Neural cell (in vitro differentiated cells): ENCODE measurements at regions not wholly inside any gene's neighbourhood (a gene's known extent, or its start where the extent isn't known, plus 50 kb on each side); places are given as distances from the start of the nearest gene placed in this dataset.

ENCODE experiments used
- H2AFZ ChIP-seq: fragments of 200-600, 300-800 bp; sonication (generic), shearing (Covaris generic); 2 replicates; pipeline ENCODE4 v1.6.0; 2014; ENCODE audit warnings: low read depth, mild to moderate bottlenecking, antibody characterized with exemption, low read length, moderate library complexity
- H3F3A ChIP-seq: fragments of 200-600 bp; shearing (Covaris generic); 2 replicates; pipeline ENCODE4 v1.6.1; 2016; ENCODE audit warnings: mild to moderate bottlenecking, moderate library complexity, mixed read lengths, antibody characterized with exemption, low read length; ENCODE audit not compliant: insufficient read depth, poor library complexity, severe bottlenecking
- H3K27ac ChIP-seq: fragments of 200-600, 300-800 bp; sonication (generic), shearing (Covaris generic); 2 replicates; pipeline ENCODE4 v1.5.1; 2014; ENCODE audit warnings: mild to moderate bottlenecking, low read length, moderate library complexity
- H3K27me3 ChIP-seq: fragments of 300-800, 200-600 bp; sonication (generic), shearing (Covaris generic); 2 replicates; pipeline ENCODE4 v1.6.0; 2014; ENCODE audit warnings: mild to moderate bottlenecking, low read depth, low read length, moderate library complexity; ENCODE audit not compliant: insufficient read depth
- H3K36me3 ChIP-seq: fragments of 300-800, 200-600 bp; sonication (generic), shearing (Covaris generic); 2 replicates; pipeline ENCODE4 v1.5.1; 2014; ENCODE audit warnings: mild to moderate bottlenecking, antibody characterized with exemption, low read length, moderate library complexity; ENCODE audit not compliant: insufficient read depth
- H3K4me2 ChIP-seq: fragments of 300-800, 200-600 bp; sonication (generic), shearing (Covaris generic); 2 replicates; pipeline ENCODE4 v1.6.0; 2014; ENCODE audit warnings: mild to moderate bottlenecking, low read length
- H3K4me3 ChIP-seq: fragments of 300-800, 200-600 bp; sonication (generic), shearing (Covaris generic); 2 replicates; pipeline ENCODE4 v1.5.1; 2014; ENCODE audit warnings: mild to moderate bottlenecking, low read length, moderate library complexity
- H3K79me2 ChIP-seq: fragments of 200-600 bp; shearing (Covaris generic); replicated peaks from 2 replicates; pipeline ENCODE4 v1.6.0; 2014; ENCODE audit warnings: mild to moderate bottlenecking, low read length, moderate library complexity; ENCODE audit not compliant: insufficient read depth
- H3K9ac ChIP-seq: fragments of 300-800, 200-600 bp; sonication (generic), shearing (Covaris generic); 2 replicates; pipeline ENCODE4 v1.6.1; 2016; ENCODE audit warnings: mild to moderate bottlenecking, low read length, mixed read lengths
- H3K9me2 ChIP-seq: fragments of 200-600 bp; shearing (Covaris generic); 2 replicates; pipeline ENCODE4 v1.6.1; 2016; ENCODE audit warnings: mild to moderate bottlenecking, low read length, mixed read lengths; ENCODE audit not compliant: insufficient read depth
- H3K9me3 ChIP-seq: fragments of 200-600, 300-800 bp; sonication (generic), shearing (Covaris generic); 2 replicates; pipeline ENCODE4 v1.6.1; 2016; ENCODE audit warnings: mild to moderate bottlenecking, mixed run types, low read length, moderate library complexity, mixed read lengths
- H4K20me1 ChIP-seq: fragments of 200-600 bp; shearing (Covaris generic); 2 replicates; pipeline ENCODE4 v1.6.1; 2016; ENCODE audit warnings: mild to moderate bottlenecking, mixed run types; ENCODE audit not compliant: insufficient read depth
- CTCF ChIP-seq: fragments of 450-650 bp; IDR thresholded peaks from 2 replicates; pipeline ENCODE4 v1.5.1; 2014; ENCODE audit warnings: antibody characterized with exemption, mild to moderate bottlenecking, moderate library complexity; ENCODE audit not compliant: poor library complexity, severe bottlenecking
- EP300 ChIP-seq: fragments of 450-650 bp; conservative IDR thresholded peaks from 2 replicates; pipeline ENCODE4 v1.6.1; 2014; ENCODE audit warnings: antibody characterized with exemption, mild to moderate bottlenecking, moderate library complexity; ENCODE audit not compliant: poor library complexity, severe bottlenecking
- EZH2 ChIP-seq: fragments of 200-600, 300-800 bp; shearing (Covaris generic), sonication (generic); IDR thresholded peaks from 2 replicates; pipeline ENCODE4 v1.6.1; 2014; ENCODE audit warnings: antibody characterized with exemption, low read length, borderline replicate concordance, mild to moderate bottlenecking; ENCODE audit not compliant: insufficient read depth, poor library complexity, severe bottlenecking
- MXI1 ChIP-seq: fragments of 450-650 bp; conservative IDR thresholded peaks from 2 replicates; pipeline ENCODE4 v1.6.1; 2014; ENCODE audit warnings: antibody characterized with exemption, mild to moderate bottlenecking; ENCODE audit not compliant: poor library complexity, severe bottlenecking
- POLR2AphosphoS5 ChIP-seq: IDR thresholded peaks from 2 replicates; pipeline ENCODE4 v1.6.1; 2012
- RAD21 ChIP-seq: fragments of 450-650 bp; conservative IDR thresholded peaks from 2 replicates; pipeline ENCODE4 v1.6.1; 2014; ENCODE audit warnings: antibody characterized with exemption, mild to moderate bottlenecking, moderate library complexity
- REST ChIP-seq: IDR thresholded peaks from 2 replicates; pipeline ENCODE4 v1.6.1; 2012; ENCODE audit warnings: borderline replicate concordance
- SMC3 ChIP-seq: fragments of 450-650 bp; conservative IDR thresholded peaks from 2 replicates; pipeline ENCODE4 v1.6.1; 2014; ENCODE audit warnings: antibody characterized with exemption, mild to moderate bottlenecking, moderate library complexity; ENCODE audit not compliant: poor library complexity
- TAF1 ChIP-seq: IDR thresholded peaks from 2 replicates; pipeline ENCODE4 v1.6.1; 2012; ENCODE audit warnings: low read depth

GRCh38 chr4:91924625-91925024 is 379.1 kb upstream of the GRID2 start:
- no peaks in the 10 kb centered on the region for H3K27me3 ChIP-seq
- H3K4me2 ChIP-seq = no peak overlapping the region
- H3K79me2 ChIP-seq = no peaks in the 10 kb centered on the region
- no peaks in the 10 kb centered on the region for H3K9me2 ChIP-seq
- TF ChIP-seq EZH2 (no peak), MXI1 (no peak), SMC3 (no peak), TAF1 (no peak), EP300 (no peak), POLR2AphosphoS5 (no peak), REST (no peak), RAD21 (no peak), CTCF (no peak)
- no peaks in the 10 kb centered on the region for H3F3A ChIP-seq
- no peak overlapping the region for H3K27ac ChIP-seq
- H2AFZ ChIP-seq = no peak overlapping the region
- H3K9ac ChIP-seq = no peak overlapping the region
- no peaks in the 10 kb centered on the region for H4K20me1 ChIP-seq
- no peak overlapping the region for H3K4me3 ChIP-seq
- H3K9me3 ChIP-seq = no peaks in the 10 kb centered on the region
- no peaks in the 10 kb centered on the region for H3K36me3 ChIP-seq

GRCh38 chr4:91935217-91935616 is 368.5 kb upstream of the GRID2 start:
- no peaks in the 10 kb centered on the region for H3K9me3 ChIP-seq
- H3K36me3 ChIP-seq = no peaks in the 10 kb centered on the region
- H3K27ac ChIP-seq = no peak overlapping the region
- no peak overlapping the region for H2AFZ ChIP-seq
- H3F3A ChIP-seq = no peaks in the 10 kb centered on the region
- H3K4me2 ChIP-seq = no peak overlapping the region
- no peaks in the 10 kb centered on the region for H3K79me2 ChIP-seq
- TF ChIP-seq RAD21 = no peak
- no peak for TF ChIP-seq POLR2AphosphoS5
- TF ChIP-seq EP300 = no peak
- no peak for TF ChIP-seq MXI1
- TF ChIP-seq CTCF = no peak
- TF ChIP-seq TAF1 = no peak
- TF ChIP-seq EZH2 = no peak
- no peak for TF ChIP-seq REST
- TF ChIP-seq SMC3 = no peak
- H4K20me1 ChIP-seq = no peaks in the 10 kb centered on the region
- H3K27me3 ChIP-seq = no peaks in the 10 kb centered on the region
- no peaks in the 10 kb centered on the region for H3K9me2 ChIP-seq
- H3K4me3 ChIP-seq = no peak overlapping the region
- no peak overlapping the region for H3K9ac ChIP-seq
